Gastrocnemius medialis (tissue), 4 donors: ENCODE measurements at regions not wholly inside any gene's neighbourhood (a gene's known extent, or its start where the extent isn't known, plus 50 kb on each side); places are given as distances from the start of the nearest gene placed in this dataset.

Experiments
- ATAC-seq, 2 donors: fragments of 150-250 bp; one replicate each; pipeline ENCODE4 v1.9.1; 2016
- DNase-seq, 2 donors: peaks; one replicate each; pipeline ENCODE4 v3.0.0-alpha.2; 2019
- H3K27ac ChIP-seq, 4 donors: fragments of 200-600 bp; sonication (generic); 1 replicate in 1 of 4; 2 replicates in 3 of 4; pipeline ENCODE4 v1.5.1; 2016 to 2018; ENCODE audit warnings: mild to moderate bottlenecking in 2 of 4, moderate library complexity in 1 of 4
- H3K27me3 ChIP-seq, 3 donors: fragments of 200-600 bp; sonication (generic) in 2 of 3; 1 replicate in 1 of 3; 2 replicates in 2 of 3; pipeline versions ENCODE4 v1.5.1 to v1.6.0; 2016 to 2019; ENCODE audit warnings: mild to moderate bottlenecking in 1 of 3, moderate library complexity in 1 of 3
- H3K36me3 ChIP-seq, 2 donors: fragments of 200-600 bp; sonication (generic) in 1 of 2; one replicate each; pipeline ENCODE4 v1.5.1; 2017 to 2018
- H3K4me1 ChIP-seq, 2 donors: fragments of 200-600 bp; sonication (generic) in 1 of 2; one replicate each; pipeline ENCODE4 v1.5.1; 2016 to 2017; ENCODE audit warnings: mild to moderate bottlenecking in 2 of 2
- H3K4me3 ChIP-seq, 4 donors: fragments of 200-600 bp; sonication (generic) in 3 of 4; 1 replicate in 1 of 4; 2 replicates in 3 of 4; pipeline ENCODE4 v1.5.1; 2016 to 2019; ENCODE audit warnings: mild to moderate bottlenecking in 2 of 4
- H3K9me3 ChIP-seq, 3 donors: fragments of 200-600 bp; sonication (generic) in 2 of 3; 1 replicate in 1 of 3; 2 replicates in 2 of 3; pipeline ENCODE4 v1.5.1; 2016 to 2019
- CTCF ChIP-seq, 5 experiments: fragments of 450-650 bp in 3 of 5; fragments of 200-600 bp in 2 of 5; sonication (generic) in 2 of 5; IDR thresholded peaks in 4 of 5; conservative IDR thresholded peaks in 1 of 5; 1 replicate in 4 of 5; 2 replicates in 1 of 5; pipeline ENCODE4 v1.5.1; 2016 to 2019; ENCODE audit warnings: antibody characterized with exemption in 5 of 5, mild to moderate bottlenecking in 3 of 5, moderate library complexity in 3 of 5
- POLR2A ChIP-seq, 2 donors: fragments of 450-650 bp; IDR thresholded peaks; one replicate each; pipeline ENCODE4 v1.6.1; 2017; ENCODE audit warnings: antibody characterized with exemption in 2 of 2, mild to moderate bottlenecking in 2 of 2, moderate library complexity in 2 of 2
- in situ Hi-C, 4 donors: fragments of 200-750 bp; cut with MboI; loops; one replicate each; pipeline versions ENCODE4 v1.15.0 to v1.8.0; 2017; ENCODE audit warnings: low sequenced_read_pairs in 4 of 4
- intact Hi-C: fragments of 100-400 bp; cut with DNase I; formaldehyde crosslinking; loops from one replicate; pipeline ENCODE4 v1.15.1; 2023; ENCODE audit warnings: low total_unique reads

- TF ChIP-seq POLR2A (IDR thresholded peaks at IDR 0.05) (no peak), CTCF (IDR thresholded peaks at IDR 0.05 in 4 of 5, conservative IDR thresholded peaks at IDR 0.05 in 1 of 5) (no peak)
- H3K9me3 ChIP-seq: no peaks in the 10 kb centered on the region
- H3K27ac ChIP-seq: no peak overlapping the region
- no peaks in the 10 kb centered on the region for H3K27me3 ChIP-seq
- no peak for DNase-seq
- ATAC-seq: no peak
- in situ Hi-C loops: no loop called here
- intact Hi-C loops: no loop called here
- H3K4me3 ChIP-seq: no peak overlapping the region
- H3K4me1 ChIP-seq: no peaks in the 10 kb centered on the region
- no peaks in the 10 kb centered on the region for H3K36me3 ChIP-seq
Observed at GRCh38 chrX:36436361-36436760, 516.8 kb downstream of the CFAP47 start.

DNA sequence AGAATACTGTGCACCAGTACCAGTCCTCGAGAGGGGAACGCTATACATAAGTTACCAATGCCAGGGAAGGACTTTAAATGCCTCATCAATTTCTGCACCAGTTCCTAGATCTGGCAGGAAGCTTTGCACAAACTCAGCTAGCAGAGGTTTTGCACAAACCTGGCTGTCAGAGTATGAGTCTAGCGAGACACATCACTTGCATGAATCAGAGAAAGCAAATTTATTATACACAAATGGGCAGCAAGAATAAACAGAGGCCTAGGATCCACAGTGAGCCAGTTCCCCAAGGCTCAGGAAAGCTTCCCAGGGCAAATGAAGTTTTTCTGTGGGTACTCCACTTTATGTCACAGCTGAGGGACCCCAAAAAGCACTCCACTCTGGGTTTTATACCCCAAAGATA is 523.5 kb downstream of the CFAP47 start:
- H3K4me3 ChIP-seq: no peak overlapping the region
- in situ Hi-C loops: no loop called here

DNA sequence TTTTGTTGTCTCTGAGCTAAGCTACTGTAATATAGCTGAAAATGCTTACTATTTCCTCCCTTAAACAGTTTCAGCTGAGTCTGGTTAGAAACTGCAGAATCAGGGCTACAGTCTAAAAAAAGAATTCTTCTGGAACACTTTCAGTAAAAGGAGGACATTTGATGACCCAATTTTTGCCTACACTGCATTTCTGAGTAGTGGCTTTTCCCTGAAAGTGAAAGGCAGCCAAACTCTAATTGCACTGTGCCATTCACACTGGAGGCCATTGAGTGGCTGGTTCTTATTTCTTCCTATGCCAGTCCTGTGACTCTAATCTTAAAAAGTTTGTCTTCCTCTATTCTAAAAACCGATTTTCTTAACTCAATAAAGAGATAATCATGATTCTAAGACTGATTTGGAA is 526.0 kb downstream of the CFAP47 start:
- no peaks in the 10 kb centered on the region for H3K9me3 ChIP-seq
- no peak overlapping the region for H3K4me3 ChIP-seq
- no peaks in the 10 kb centered on the region for H3K27me3 ChIP-seq
- no peaks in the 10 kb centered on the region for H3K36me3 ChIP-seq
- ATAC-seq (no peak), DNase-seq (no peak)
- intact Hi-C loops: no loop called here
- no peaks in the 10 kb centered on the region for H3K4me1 ChIP-seq
- TF ChIP-seq POLR2A (IDR thresholded peaks at IDR 0.05) (no peak), CTCF (IDR thresholded peaks at IDR 0.05 in 4 of 5, conservative IDR thresholded peaks at IDR 0.05 in 1 of 5) (no peak)
- no peak overlapping the region for H3K27ac ChIP-seq
- in situ Hi-C loops: no loop called here

More for the DNA sequence above, 523.5 kb downstream of the CFAP47 start:
- ATAC-seq (no peak), DNase-seq (no peak)
- Histone ChIP-seq H3K27me3 (no peaks in the 10 kb centered on the region), H3K4me1 (no peaks in the 10 kb centered on the region), H3K9me3 (no peaks in the 10 kb centered on the region), H3K27ac (no peak overlapping the region), H3K36me3 (no peaks in the 10 kb centered on the region)
- intact Hi-C loops: no loop called here
- TF ChIP-seq CTCF (IDR thresholded peaks at IDR 0.05 in 4 of 5, conservative IDR thresholded peaks at IDR 0.05 in 1 of 5) (no peak), POLR2A (IDR thresholded peaks at IDR 0.05) (no peak)

- no peaks in the 10 kb centered on the region for H3K27me3 ChIP-seq
- H3K4me1 ChIP-seq: no peaks in the 10 kb centered on the region
- intact Hi-C loops (no loop called here), in situ Hi-C loops (no loop called here)
- TF ChIP-seq CTCF (IDR thresholded peaks at IDR 0.05 in 4 of 5, conservative IDR thresholded peaks at IDR 0.05 in 1 of 5): no peak
- no peaks in the 10 kb centered on the region for H3K9me3 ChIP-seq
- DNase-seq (no peak), ATAC-seq (no peak)
- no peaks in the 10 kb centered on the region for H3K36me3 ChIP-seq
- no peak overlapping the region for H3K27ac ChIP-seq
- H3K4me3 ChIP-seq: no peak overlapping the region
Observed at GRCh38 chrX:36462142-36462541, 542.6 kb downstream of the CFAP47 start.

DNA sequence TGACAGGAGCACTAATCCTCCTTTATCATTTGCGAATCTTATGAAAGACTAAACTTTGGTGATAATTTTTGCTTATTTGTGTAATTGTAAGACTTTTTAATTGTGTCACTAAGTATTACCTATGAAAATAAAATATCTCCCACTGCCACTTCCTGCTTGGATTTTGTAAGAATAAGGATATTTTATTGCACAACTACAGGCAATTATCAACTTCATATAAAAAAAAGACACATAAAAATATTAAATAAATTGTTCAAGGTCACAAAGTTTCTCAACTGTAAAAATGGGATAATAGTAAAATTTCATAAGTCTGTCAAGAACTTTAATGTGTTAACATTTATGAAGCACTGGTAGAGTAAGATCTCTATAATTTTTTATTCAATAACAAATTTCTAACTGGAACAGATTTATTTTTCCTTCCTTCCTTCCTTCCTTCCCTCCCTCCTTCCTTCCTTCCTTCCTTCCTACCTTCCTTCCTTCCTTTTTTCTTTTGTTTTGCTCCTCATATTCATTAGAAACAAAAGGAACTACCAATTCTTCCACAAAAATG is 527.6 kb upstream of the FAM47C start:
- DNase-seq (no peak), ATAC-seq (no peak)
- intact Hi-C loops: no loop called here
- H3K27ac ChIP-seq: no peak overlapping the region
- H3K4me3 ChIP-seq: no peak overlapping the region
- no peak for TF ChIP-seq CTCF (IDR thresholded peaks at IDR 0.05 in 4 of 5, conservative IDR thresholded peaks at IDR 0.05 in 1 of 5)
- no peak for TF ChIP-seq POLR2A (IDR thresholded peaks at IDR 0.05)
- H3K36me3 ChIP-seq: no peaks in the 10 kb centered on the region
- no peaks in the 10 kb centered on the region for H3K9me3 ChIP-seq
- in situ Hi-C loops: no loop called here
- H3K27me3 ChIP-seq: no peaks in the 10 kb centered on the region
- H3K4me1 ChIP-seq: no peaks in the 10 kb centered on the region
